SK-N-SH (cell line): ENCODE measurements at regions not wholly inside any gene's neighbourhood (a gene's known extent, or its start where the extent isn't known, plus 50 kb on each side); places are given as distances from the start of the nearest gene placed in this dataset.

Source experiments
- CTCF ChIA-PET: fragments of 300-600, 350-600 bp; formaldehyde crosslinking; extraction: SDS; loops from one replicate; lab custom pipeline; 2021; lab: Yijun Ruan, JAX
- POLR2A ChIA-PET: fragments of 350-600 bp; sonication (Branson Sonifier 250); formaldehyde crosslinking; extraction: SDS; loops from one replicate; lab custom pipeline; 2020; ENCODE audit warnings: antibody characterized with exemption, inconsistent platforms; lab: Yijun Ruan, JAX
- DNase-seq: peaks from one replicate; pipeline ENCODE4 v3.0.0; 2012
- H2AFZ ChIP-seq: fragments of 200-600 bp; sonication (generic); 2 replicates; pipeline ENCODE4 v1.8.1; 2016; ENCODE audit warnings: antibody characterized with exemption, mild to moderate bottlenecking, low read depth
- H3F3A ChIP-seq: fragments of 200-600 bp; sonication (generic); replicated peaks from 2 replicates; pipeline ENCODE3; 2016; ENCODE audit warnings: antibody characterized with exemption, mild to moderate bottlenecking; ENCODE audit not compliant: insufficient read depth
- H3K27ac ChIP-seq, 2 experiments: fragments of 200-500 bp in 1 of 2; fragments of 200-600 bp in 1 of 2; sonication (Bioruptor generic) in 1 of 2; sonication (generic), shearing (Covaris generic) in 1 of 2; 2 replicates each; pipeline versions ENCODE4 v1.5.1 to v1.6.1; 2014 to 2016; ENCODE audit warnings: low read depth in 2 of 2, inconsistent platforms in 1 of 2, low read length in 1 of 2, mild to moderate bottlenecking in 1 of 2, mixed read lengths in 1 of 2
- H3K27me3 ChIP-seq: fragments of 200-600 bp; sonication (generic), shearing (Covaris generic); 2 replicates; pipeline ENCODE4 v1.6.1; 2016; ENCODE audit warnings: mixed run types; ENCODE audit not compliant: insufficient read depth
- H3K36me3 ChIP-seq, 2 experiments: fragments of 200-500 bp in 1 of 2; fragments of 200-600 bp in 1 of 2; sonication (Bioruptor generic) in 1 of 2; sonication (generic) in 1 of 2; replicated peaks in 1 of 2; 2 replicates each; pipeline versions ENCODE3 to v1.5.1; 2014 to 2016; ENCODE audit warnings: low read length in 1 of 2, mild to moderate bottlenecking in 1 of 2; ENCODE audit not compliant: insufficient read depth in 2 of 2, control insufficient read depth in 1 of 2
- H3K4me1 ChIP-seq, 2 experiments: fragments of 200-500 bp in 1 of 2; fragments of 200-600 bp in 1 of 2; sonication (Bioruptor generic) in 1 of 2; sonication (generic), shearing (Covaris generic) in 1 of 2; 2 replicates each; pipeline versions ENCODE4 v1.5.1 to v1.6.1; 2014 to 2016; ENCODE audit warnings: low read depth in 1 of 2, low read length in 1 of 2, mixed run types in 1 of 2; ENCODE audit not compliant: insufficient read depth in 2 of 2, control insufficient read depth in 1 of 2
- H3K4me2 ChIP-seq: fragments of 200-600 bp; sonication (generic), shearing (Covaris generic); 2 replicates; pipeline ENCODE4 v1.6.1; 2017; ENCODE audit warnings: mixed run types
- H3K4me3 ChIP-seq, 2 experiments: fragments of 200-500 bp in 1 of 2; fragments of 200-600 bp in 1 of 2; sonication (Bioruptor generic) in 1 of 2; sonication (generic), shearing (Covaris generic) in 1 of 2; 2 replicates each; pipeline versions ENCODE4 v1.5.1 to v1.8.1; 2014 to 2016; ENCODE audit warnings: low read depth in 2 of 2, inconsistent platforms in 1 of 2, low read length in 1 of 2, mild to moderate bottlenecking in 1 of 2, mixed read lengths in 1 of 2, moderate library complexity in 1 of 2
- H3K79me2 ChIP-seq: fragments of 200-600 bp; sonication (generic); 2 replicates; pipeline ENCODE4 v1.8.1; 2017; ENCODE audit warnings: mild to moderate bottlenecking; ENCODE audit not compliant: insufficient read depth
- H3K9ac ChIP-seq: fragments of 200-600 bp; sonication (generic); 2 replicates; pipeline ENCODE4 v1.6.1; 2017; ENCODE audit warnings: mixed run types
- H3K9me2 ChIP-seq: fragments of 200-600 bp; sonication (generic); 2 replicates; pipeline ENCODE4 v1.6.1; 2017; ENCODE audit warnings: mixed run types
- H3K9me3 ChIP-seq: fragments of 200-600 bp; sonication (generic); 2 replicates; pipeline ENCODE4 v1.6.1; 2017; ENCODE audit warnings: mixed run types, mild to moderate bottlenecking, moderate library complexity
- H4K20me1 ChIP-seq: fragments of 200-600 bp; sonication (generic); 2 replicates; pipeline ENCODE4 v1.6.1; 2017; ENCODE audit warnings: mild to moderate bottlenecking, mixed run types; ENCODE audit not compliant: insufficient read depth
- EP300 ChIP-seq, 2 experiments: IDR thresholded peaks; 2 replicates each; pipeline versions ENCODE4 v1.4.0 to v1.6.1; 2012; ENCODE audit warnings: borderline replicate concordance in 1 of 2, low read depth in 1 of 2, low read length in 1 of 2
- FOSL2 ChIP-seq: IDR thresholded peaks from 2 replicates; pipeline ENCODE4 v1.4.0; 2012; ENCODE audit warnings: low read depth, mild to moderate bottlenecking, moderate library complexity, borderline replicate concordance
- GABPA ChIP-seq: IDR thresholded peaks from 2 replicates; pipeline ENCODE4 v1.4.0; 2012; ENCODE audit warnings: low read depth, mild to moderate bottlenecking
- GATA2 ChIP-seq: sonication (generic); formaldehyde crosslinking; IDR thresholded peaks from 2 replicates; pipeline ENCODE4 v1.5.0; 2020; ENCODE audit warnings: mild to moderate bottlenecking, missing genetic modification reagents
- MXI1 ChIP-seq: IDR thresholded peaks from 2 replicates; pipeline ENCODE4 v1.6.1; 2012; ENCODE audit warnings: mild to moderate bottlenecking, low read depth, low read length, improper control_type of control experiment
- POLR2AphosphoS5 ChIP-seq: IDR thresholded peaks from 2 replicates; pipeline ENCODE4 v1.6.1; 2012; ENCODE audit warnings: low read depth, low read length
- RAD21 ChIP-seq: IDR thresholded peaks from 2 replicates; pipeline ENCODE4 v1.6.1; 2012; ENCODE audit warnings: mild to moderate bottlenecking, low read length
- RCOR1 ChIP-seq: fragments of 150-350 bp; IDR thresholded peaks from 2 replicates; pipeline ENCODE4 v1.6.1; 2017; ENCODE audit warnings: antibody characterized with exemption, low read length
- RFX5 ChIP-seq: IDR thresholded peaks from 2 replicates; pipeline ENCODE4 v1.6.1; 2012; ENCODE audit warnings: mild to moderate bottlenecking, improper control_type of control experiment, low read length
- SIN3A ChIP-seq: IDR thresholded peaks from 2 replicates; pipeline ENCODE4 v1.6.1; 2012; ENCODE audit warnings: low read depth, mild to moderate bottlenecking, low read length, moderate library complexity, borderline replicate concordance
- SMC3 ChIP-seq: IDR thresholded peaks from 2 replicates; pipeline ENCODE4 v1.6.1; 2012; ENCODE audit warnings: low read depth, low read length, improper control_type of control experiment
- TAF1 ChIP-seq: IDR thresholded peaks from 2 replicates; pipeline ENCODE4 v1.6.1; 2012; ENCODE audit warnings: low read depth, mild to moderate bottlenecking, low read length, moderate library complexity, borderline replicate concordance
- WGBS: methylation state at CpG from one replicate; pipeline ENCODE4 v1.1.6; 2017; ENCODE audit warnings: low lambda C conversion rate; 5-methylcytosine and 5-hydroxymethylcytosine counted together
- TF ChIP-seq, protein P1 (sequence below): IDR thresholded peaks from 2 replicates; pipeline ENCODE4 v1.4.0; 2012; ENCODE audit warnings: low read depth, borderline replicate concordance
- TF ChIP-seq, protein P2 (sequence below): IDR thresholded peaks from 2 replicates; pipeline ENCODE4 v1.4.0; 2012; ENCODE audit warnings: low read depth, borderline replicate concordance
- TF ChIP-seq, protein P3 (sequence below): fragments of 200-600 bp; sonication (generic); IDR thresholded peaks from 2 replicates; pipeline ENCODE4 v1.6.1; 2017; ENCODE audit warnings: antibody characterized with exemption, mild to moderate bottlenecking, moderate library complexity

DNA sequence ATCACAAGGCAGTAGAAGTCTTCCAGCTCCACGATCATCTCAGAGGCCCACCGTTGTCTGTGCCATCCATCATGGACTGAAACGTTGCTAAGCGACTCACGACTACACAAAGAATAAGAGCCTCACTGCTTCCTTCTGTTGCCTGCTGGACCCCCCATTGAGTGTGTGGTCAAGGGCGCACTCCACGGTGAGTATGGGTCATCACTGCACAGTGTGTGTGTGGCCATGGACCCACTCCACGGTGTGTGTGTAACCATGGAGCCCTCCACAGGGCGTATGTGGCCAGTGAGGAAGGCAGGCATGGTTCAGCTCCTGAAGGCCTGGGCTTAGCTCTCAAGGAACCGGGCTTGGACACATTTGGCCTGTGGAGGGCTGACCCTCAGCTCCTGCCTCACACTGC lies 123.4 kb upstream of the AFDN start:
- Histone ChIP-seq H3K79me2 (no peaks in the 10 kb centered on the region), H3K9me3 (no peaks in the 10 kb centered on the region), H3K4me3 (no peak overlapping the region), H3F3A (no peaks in the 10 kb centered on the region), H3K9me2 (no peaks in the 10 kb centered on the region), H3K36me3 (no peaks in the 10 kb centered on the region), H3K27ac (no peak overlapping the region), H4K20me1 (no peaks in the 10 kb centered on the region), H3K4me2 (no peak overlapping the region), H3K27me3 (no peaks in the 10 kb centered on the region), H2AFZ (no peak overlapping the region), H3K9ac (no peak overlapping the region), H3K4me1 (peaks cover 0 to 12% of the 10 kb centered on the region in 2 experiments; a peak in 2 of 4 replicates)
- no peak for DNase-seq
- POLR2A ChIA-PET: no interaction called here
- TF ChIP-seq MXI1 (no peak), GABPA (no peak), SIN3A (no peak), GATA2 (CRISPR knock-in tag) (no peak), SMC3 (no peak), RAD21 (no peak), RCOR1 (no peak), POLR2AphosphoS5 (no peak)
- TF ChIP-seq, protein P1, sequence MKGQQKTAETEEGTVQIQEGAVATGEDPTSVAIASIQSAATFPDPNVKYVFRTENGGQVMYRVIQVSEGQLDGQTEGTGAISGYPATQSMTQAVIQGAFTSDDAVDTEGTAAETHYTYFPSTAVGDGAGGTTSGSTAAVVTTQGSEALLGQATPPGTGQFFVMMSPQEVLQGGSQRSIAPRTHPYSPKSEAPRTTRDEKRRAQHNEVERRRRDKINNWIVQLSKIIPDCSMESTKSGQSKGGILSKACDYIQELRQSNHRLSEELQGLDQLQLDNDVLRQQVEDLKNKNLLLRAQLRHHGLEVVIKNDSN: no peak
- TF ChIP-seq, protein P2, sequence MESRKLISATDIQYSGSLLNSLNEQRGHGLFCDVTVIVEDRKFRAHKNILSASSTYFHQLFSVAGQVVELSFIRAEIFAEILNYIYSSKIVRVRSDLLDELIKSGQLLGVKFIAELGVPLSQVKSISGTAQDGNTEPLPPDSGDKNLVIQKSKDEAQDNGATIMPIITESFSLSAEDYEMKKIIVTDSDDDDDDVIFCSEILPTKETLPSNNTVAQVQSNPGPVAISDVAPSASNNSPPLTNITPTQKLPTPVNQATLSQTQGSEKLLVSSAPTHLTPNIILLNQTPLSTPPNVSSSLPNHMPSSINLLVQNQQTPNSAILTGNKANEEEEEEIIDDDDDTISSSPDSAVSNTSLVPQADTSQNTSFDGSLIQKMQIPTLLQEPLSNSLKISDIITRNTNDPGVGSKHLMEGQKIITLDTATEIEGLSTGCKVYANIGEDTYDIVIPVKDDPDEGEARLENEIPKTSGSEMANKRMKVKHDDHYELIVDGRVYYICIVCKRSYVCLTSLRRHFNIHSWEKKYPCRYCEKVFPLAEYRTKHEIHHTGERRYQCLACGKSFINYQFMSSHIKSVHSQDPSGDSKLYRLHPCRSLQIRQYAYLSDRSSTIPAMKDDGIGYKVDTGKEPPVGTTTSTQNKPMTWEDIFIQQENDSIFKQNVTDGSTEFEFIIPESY: no peak
- TF ChIP-seq, all 33 proteins: peak for 0
- CTCF ChIA-PET: no interaction called here
- WGBS: 70% methylated on average over 3 of the region's 10 CpGs

DNA sequence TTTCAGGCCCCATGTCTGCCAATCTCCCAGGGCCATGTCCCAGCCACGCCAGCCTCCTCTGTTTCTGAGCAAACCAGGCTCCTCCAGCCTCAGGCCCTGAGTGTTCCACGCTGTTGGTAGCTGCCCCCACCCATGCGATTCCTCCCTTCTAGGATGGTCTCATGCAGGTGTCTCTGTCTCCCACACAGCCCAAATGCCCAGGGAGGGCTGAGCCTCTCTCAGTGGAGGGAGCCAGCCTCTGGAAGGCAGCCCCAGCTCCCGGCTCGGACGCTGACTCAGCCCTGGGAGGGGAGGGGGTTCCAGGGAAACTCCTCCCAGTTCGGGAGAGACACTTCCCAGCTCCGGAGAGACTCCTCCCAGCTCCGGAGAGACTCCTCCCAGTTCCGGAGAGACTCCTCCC lies 122.9 kb upstream of the AFDN start:
- Histone ChIP-seq H3K9me2 (no peaks in the 10 kb centered on the region), H2AFZ (no peak overlapping the region), H3K4me1 (peaks cover 0 to 10% of the 10 kb centered on the region in 2 experiments; a peak in 2 of 4 replicates), H3K27ac (no peak overlapping the region), H3K4me2 (no peak overlapping the region), H3K4me3 (no peak overlapping the region), H3K79me2 (no peaks in the 10 kb centered on the region), H3K9me3 (no peaks in the 10 kb centered on the region), H3K27me3 (no peaks in the 10 kb centered on the region), H3K36me3 (no peaks in the 10 kb centered on the region), H3K9ac (no peak overlapping the region), H4K20me1 (no peaks in the 10 kb centered on the region), H3F3A (no peaks in the 10 kb centered on the region)
- ChIA-PET POLR2A (no interaction called here), CTCF (no interaction called here)
- 57% methylated on average over 3 of the region's 10 CpGs for WGBS
- TF ChIP-seq RFX5: no peak
- TF ChIP-seq POLR2AphosphoS5: no peak
- TF ChIP-seq EP300 (IDR thresholded peaks at IDR 0.05; ENCODE audit: borderline replicate concordance in 1 of 2, low read depth in 1 of 2, low read length in 1 of 2): no peak
- TF ChIP-seq MXI1: no peak
- TF ChIP-seq TAF1: no peak
- TF ChIP-seq, protein P3, sequence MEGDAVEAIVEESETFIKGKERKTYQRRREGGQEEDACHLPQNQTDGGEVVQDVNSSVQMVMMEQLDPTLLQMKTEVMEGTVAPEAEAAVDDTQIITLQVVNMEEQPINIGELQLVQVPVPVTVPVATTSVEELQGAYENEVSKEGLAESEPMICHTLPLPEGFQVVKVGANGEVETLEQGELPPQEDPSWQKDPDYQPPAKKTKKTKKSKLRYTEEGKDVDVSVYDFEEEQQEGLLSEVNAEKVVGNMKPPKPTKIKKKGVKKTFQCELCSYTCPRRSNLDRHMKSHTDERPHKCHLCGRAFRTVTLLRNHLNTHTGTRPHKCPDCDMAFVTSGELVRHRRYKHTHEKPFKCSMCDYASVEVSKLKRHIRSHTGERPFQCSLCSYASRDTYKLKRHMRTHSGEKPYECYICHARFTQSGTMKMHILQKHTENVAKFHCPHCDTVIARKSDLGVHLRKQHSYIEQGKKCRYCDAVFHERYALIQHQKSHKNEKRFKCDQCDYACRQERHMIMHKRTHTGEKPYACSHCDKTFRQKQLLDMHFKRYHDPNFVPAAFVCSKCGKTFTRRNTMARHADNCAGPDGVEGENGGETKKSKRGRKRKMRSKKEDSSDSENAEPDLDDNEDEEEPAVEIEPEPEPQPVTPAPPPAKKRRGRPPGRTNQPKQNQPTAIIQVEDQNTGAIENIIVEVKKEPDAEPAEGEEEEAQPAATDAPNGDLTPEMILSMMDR: no peak
- no peak for TF ChIP-seq FOSL2
- TF ChIP-seq SIN3A: no peak
- DNase-seq: no peak
